ENCODE measurements at regions not wholly inside any gene's neighbourhood (a gene's known extent, or its start where the extent isn't known, plus 50 kb on each side); places are given as distances from the start of the nearest gene placed in this dataset.

- H3K14ac ChIP-seq (ENCODE audit: insufficient read length) = no peak overlapping the region
- H3K23me2 ChIP-seq (ENCODE audit: low read depth, low read length) = 0 out of 2 replicates have a peak, but pooled peaks cover 2% of the 10 kb centered on the region
- H3K79me1 ChIP-seq (ENCODE audit: low read depth, low read length) = no peaks in the 10 kb centered on the region
- no peaks in the 10 kb centered on the region for H3K9me3 ChIP-seq (ENCODE audit: insufficient read depth in 2 of 2, low read depth in 1 of 2, low read length in 1 of 2)
- WGBS, 2 experiments (ENCODE audit: extremely low coverage in 1 of 2, insufficient coverage in 1 of 2, insufficient read length in 1 of 2, insufficient replicate concordance in 2 of 2, low coverage in 1 of 2, low lambda C conversion rate in 2 of 2, missing lambda C conversion rate in 1 of 2) = 89% methylated on average over 5 of the region's 5 CpGs; no CpG with 5 or more reads in 1 of the 2 experiments
- peak in 1 of 2 experiments; percentile 17 for DNase-seq (ENCODE audit: low read depth in 1 of 2, low spot score in 2 of 2)
- no peak overlapping the region for H3K4ac ChIP-seq (replicated peaks; ENCODE audit: insufficient read length, low read depth, low read length)
- FAIRE-seq = no peak
- CTCF ChIA-PET (ENCODE audit: partially characterized antibody) = no interaction called here
- no peak overlapping the region for H3K18ac ChIP-seq (ENCODE audit: extremely low read depth, low read length)
- no peak overlapping the region for H3K56ac ChIP-seq (replicated peaks; ENCODE audit: insufficient read length, low read depth, low read length)
- no peak overlapping the region for H2AK5ac ChIP-seq (ENCODE audit: low read depth, low read length)
- no peak overlapping the region for H3K4me2 ChIP-seq (ENCODE audit: insufficient read depth in 1 of 2, low read depth in 2 of 2, low read length in 2 of 2)
- no peak overlapping the region for H4K91ac ChIP-seq (replicated peaks; ENCODE audit: insufficient read length, low read length)
- no peaks in the 10 kb centered on the region for H4K20me1 ChIP-seq (replicated peaks in 1 of 2; ENCODE audit: control insufficient read depth in 1 of 2, insufficient read depth in 2 of 2, low read length in 2 of 2)
- H3K79me2 ChIP-seq (ENCODE audit: control insufficient read depth in 1 of 2, insufficient read depth in 2 of 2, low read length in 2 of 2) = no peaks in the 10 kb centered on the region
- H4K5ac ChIP-seq (ENCODE audit: insufficient read length, low read depth, low read length) = no peak overlapping the region
- no peaks in the 10 kb centered on the region; a peak in 1 of 7 replicates for H3K27me3 ChIP-seq (replicated peaks in 1 of 4; ENCODE audit: control insufficient read depth in 3 of 4, extremely low read depth in 1 of 4, insufficient read depth in 3 of 4, low read length in 3 of 4)
- H2BK12ac ChIP-seq (ENCODE audit: low read depth, low read length) = no peak overlapping the region
- H2AFZ ChIP-seq (ENCODE audit: low read length) = no peak overlapping the region
- H3K9ac ChIP-seq (replicated peaks in 1 of 4; ENCODE audit: extremely low read depth in 1 of 4, low read depth in 3 of 4, low read length in 3 of 4) = no peak overlapping the region
- no peaks in the 10 kb centered on the region for H3K36me3 ChIP-seq (ENCODE audit: control insufficient read depth in 2 of 4, insufficient read depth in 4 of 4, low read length in 3 of 4)
- no peak overlapping the region for H3K4me3 ChIP-seq (ENCODE audit: extremely low read depth in 1 of 4, insufficient read depth in 2 of 4, low read depth in 3 of 4, low read length in 4 of 4)
- H2BK5ac ChIP-seq (ENCODE audit: low read depth, low read length) = no peak overlapping the region
- H2BK20ac ChIP-seq (ENCODE audit: low read length) = no peak overlapping the region
- POLR2A ChIA-PET (ENCODE audit: partially characterized antibody) = no interaction called here
- H4K8ac ChIP-seq (ENCODE audit: extremely low read depth, insufficient read depth, low read length) = no peak overlapping the region
- H3K23ac ChIP-seq (ENCODE audit: insufficient read length) = no peak overlapping the region
- H3K27ac ChIP-seq (ENCODE audit: low read depth, low read length) = no peak overlapping the region
- H3K4me1 ChIP-seq (replicated peaks in 1 of 4; ENCODE audit: control insufficient read depth in 3 of 4, insufficient read depth in 4 of 4, low read length in 3 of 4) = peaks cover 0 to 8% (median 5%) of the 10 kb centered on the region in 4 experiments; a peak in 3 of 7 replicates
- H2BK15ac ChIP-seq (ENCODE audit: low read length) = no peak overlapping the region
- H2BK120ac ChIP-seq (replicated peaks; ENCODE audit: low read depth, low read length) = no peak overlapping the region
- TF ChIP-seq EZH2 (IDR thresholded peaks at IDR 0.05; ENCODE audit: low read depth, low read length, severe bottlenecking) (no peak), SIRT6 (IDR thresholded peaks at IDR 0.05; ENCODE audit: low read length) (no peak), ASH2L (IDR thresholded peaks at IDR 0.05; ENCODE audit: low read length) (no peak), JUND (IDR thresholded peaks at IDR 0.05; ENCODE audit: low read length) (no peak), TEAD4 (IDR thresholded peaks at IDR 0.05; ENCODE audit: low read depth, low read length) (no peak), SIN3A (conservative IDR thresholded peaks at IDR 0.05 in 1 of 2, IDR thresholded peaks at IDR 0.05 in 1 of 2; ENCODE audit: low read depth in 1 of 2, low read length in 2 of 2) (no peak), YY1 (IDR thresholded peaks at IDR 0.05; ENCODE audit: low read depth, low read length) (no peak), MAX (IDR thresholded peaks at IDR 0.05) (no peak), KDM5A (IDR thresholded peaks at IDR 0.05; ENCODE audit: low read length) (no peak), HDAC2 (IDR thresholded peaks at IDR 0.05; ENCODE audit: borderline replicate concordance in 1 of 2, low read depth in 2 of 2, low read length in 2 of 2) (no peak), RBBP5 (IDR thresholded peaks at IDR 0.05; ENCODE audit: borderline replicate concordance, low read depth, low read length) (no peak), ATF3 (IDR thresholded peaks at IDR 0.05; ENCODE audit: insufficient read depth, low read depth, low read length) (no peak), CREB1 (IDR thresholded peaks at IDR 0.05) (no peak), HDAC6 (IDR thresholded peaks at IDR 0.05; ENCODE audit: low read depth, low read length) (no peak), RFX5 (IDR thresholded peaks at IDR 0.05; ENCODE audit: borderline replicate concordance, low read depth, low read length) (no peak)
These were observed 73.0 kb upstream of the GPR45 start for GRCh38 chr2:105168543-105168942.
